NCI-H2171 (cell line): ENCODE measurements at regions not wholly inside any gene's neighbourhood (a gene's known extent, or its start where the extent isn't known, plus 50 kb on each side); places are given as distances from the start of the nearest gene placed in this dataset.

Experiments used
- DNase-seq: peaks from one replicate; lab custom pipeline; 2025; lab: John Stamatoyannopoulos, UW

DNA sequence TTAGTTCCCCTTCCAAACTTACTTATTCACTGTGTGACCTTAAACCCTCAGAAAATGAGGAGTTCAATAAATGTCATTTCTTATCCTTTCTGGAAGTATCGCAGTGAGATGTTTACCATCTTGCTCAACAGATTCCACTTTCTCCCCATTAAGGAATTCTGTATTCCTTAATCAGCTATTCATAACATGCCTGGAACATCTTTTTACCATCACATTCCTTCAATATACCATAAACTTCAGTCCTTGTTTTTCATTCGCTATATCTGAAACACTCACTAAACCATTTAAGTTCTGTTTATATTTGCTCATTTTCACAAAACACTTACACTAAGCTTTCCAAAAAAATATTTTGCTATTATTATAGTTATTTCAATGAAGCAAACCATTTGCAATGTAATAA lies 1158.6 kb downstream of the CDH12 start:
- DNase-seq: no peak

DNA sequence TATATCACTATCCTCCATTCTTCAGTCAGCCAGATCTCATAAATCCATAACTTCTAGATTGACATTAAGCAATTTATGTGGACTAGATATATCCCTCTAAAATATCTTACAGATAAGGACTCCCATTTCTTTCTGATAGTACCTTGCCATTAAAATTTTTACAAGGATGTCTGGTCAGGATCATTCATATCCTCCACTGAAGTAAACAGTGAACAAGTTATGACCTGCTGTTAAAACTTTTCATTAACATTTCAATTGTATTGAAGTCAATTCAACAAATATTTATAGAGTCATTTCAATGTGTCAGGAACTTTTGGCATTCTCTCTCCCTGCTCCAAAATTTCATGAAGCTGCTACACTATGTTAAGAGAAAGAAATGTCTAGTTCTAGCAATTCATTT lies 1159.6 kb downstream of the CDH12 start:
- no peak for DNase-seq

DNA sequence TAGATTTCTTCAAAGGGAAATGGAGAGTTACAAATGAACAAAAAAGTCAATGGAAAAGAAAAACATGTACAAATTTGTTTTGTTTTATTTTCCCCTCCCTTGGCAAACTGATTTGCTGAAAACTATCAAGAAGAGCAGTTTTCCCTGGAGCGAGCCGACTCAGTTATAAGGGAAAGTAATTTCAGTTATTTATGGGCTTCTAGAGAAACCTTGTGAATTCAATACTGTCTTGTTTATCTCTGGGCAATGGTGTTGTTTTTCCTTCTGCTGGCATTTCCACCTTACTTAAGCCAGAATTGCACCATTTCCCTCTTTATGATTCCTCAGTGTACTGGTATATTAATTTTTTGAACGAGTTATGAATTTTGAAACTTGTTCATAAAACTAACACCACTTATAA lies 1163.6 kb downstream of the CDH12 start:
- DNase-seq: no peak

DNA sequence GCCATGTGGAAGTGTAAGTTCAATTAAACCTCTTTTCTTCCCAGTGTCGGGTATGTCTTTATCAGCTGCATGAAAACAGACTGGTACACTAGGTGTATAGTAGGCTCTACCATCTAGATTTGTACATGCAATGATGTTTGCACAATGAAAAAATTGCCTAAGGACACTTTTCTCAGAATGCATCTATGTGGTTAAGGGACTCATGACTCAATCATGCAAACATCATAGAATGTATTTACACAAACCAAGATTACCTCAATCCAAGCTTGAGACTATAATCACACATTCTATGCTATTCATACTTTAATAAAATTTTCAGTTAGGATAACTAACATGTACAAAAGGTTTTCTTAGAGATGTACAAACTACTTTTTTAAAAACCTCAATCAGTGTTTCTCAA lies 1164.5 kb downstream of the CDH12 start:
- no peak for DNase-seq

DNA sequence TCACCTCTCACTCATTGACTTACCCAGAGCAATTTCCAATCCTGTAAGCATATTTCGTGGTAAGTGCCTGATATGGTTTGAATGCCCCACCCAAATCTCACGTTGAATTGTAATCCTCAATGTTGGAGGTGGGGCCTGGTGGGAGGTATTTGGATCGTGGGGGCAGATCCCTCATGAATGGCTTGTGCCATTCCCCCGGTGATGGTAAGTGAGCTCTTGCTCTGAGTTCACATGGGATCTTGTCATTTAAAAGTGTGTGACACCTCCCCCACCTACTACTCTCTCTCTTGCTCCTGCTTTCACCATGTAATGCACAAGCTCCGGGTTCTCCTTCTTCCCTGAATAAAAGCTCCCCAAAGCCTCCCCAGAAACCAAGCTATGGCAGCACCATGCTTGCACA lies 1165.5 kb downstream of the CDH12 start:
- no peak for DNase-seq

DNA sequence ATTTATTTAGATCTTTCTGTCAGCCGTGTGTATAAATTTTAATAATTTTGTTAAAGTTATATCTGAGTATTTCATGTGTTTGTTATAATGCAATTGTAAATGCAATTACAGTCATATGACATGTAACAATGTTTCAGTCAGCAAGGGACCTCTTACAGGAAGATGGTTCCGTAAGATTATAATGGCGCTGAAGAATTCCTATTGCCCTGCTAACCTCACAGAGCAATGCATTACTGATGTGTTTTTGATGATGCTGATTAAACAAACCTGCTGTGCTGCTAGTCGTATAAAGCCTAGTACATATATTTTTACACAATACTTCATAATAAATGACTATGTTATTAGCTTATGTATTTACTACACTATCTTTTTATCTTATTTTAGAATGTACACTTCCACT lies 1166.4 kb downstream of the CDH12 start:
- no peak for DNase-seq

DNA sequence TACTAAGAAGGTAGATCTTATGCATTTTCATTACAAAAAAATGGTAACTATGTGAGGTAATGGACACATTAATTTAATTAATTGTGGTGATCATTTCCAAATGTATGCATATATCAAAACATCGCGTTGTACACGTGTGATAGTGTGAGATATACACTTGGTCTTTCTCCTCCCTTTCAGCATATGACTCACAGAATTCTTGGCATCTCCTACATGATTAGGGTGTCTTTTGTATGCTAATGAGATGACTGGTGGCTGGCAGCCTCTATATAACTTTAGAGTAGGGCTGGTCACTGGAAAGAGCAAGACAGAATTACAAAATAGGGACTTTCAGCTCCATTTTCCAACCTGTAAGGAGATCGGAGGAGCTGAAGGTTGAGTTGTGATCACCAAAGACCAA lies 1167.6 kb downstream of the CDH12 start:
- no peak for DNase-seq

DNA sequence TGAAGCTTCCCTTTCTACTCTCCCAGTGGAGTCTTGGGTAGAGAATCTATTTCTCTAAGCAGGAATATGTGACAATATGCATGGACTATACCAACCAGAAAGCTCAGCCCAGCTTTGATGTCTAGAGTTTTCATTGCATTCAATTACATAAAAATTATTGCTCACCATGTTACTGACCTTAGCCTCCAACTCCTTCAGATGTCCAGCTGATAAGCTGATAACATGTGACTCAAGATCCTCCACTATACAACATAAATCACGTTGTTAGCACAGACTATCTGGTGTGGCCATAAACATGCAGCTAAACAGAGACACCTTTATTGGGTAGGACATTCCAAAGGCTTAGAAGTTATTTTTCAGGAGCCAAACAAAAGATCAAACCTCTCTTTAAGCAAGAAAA lies 1168.2 kb downstream of the CDH12 start:
- DNase-seq: no peak

DNA sequence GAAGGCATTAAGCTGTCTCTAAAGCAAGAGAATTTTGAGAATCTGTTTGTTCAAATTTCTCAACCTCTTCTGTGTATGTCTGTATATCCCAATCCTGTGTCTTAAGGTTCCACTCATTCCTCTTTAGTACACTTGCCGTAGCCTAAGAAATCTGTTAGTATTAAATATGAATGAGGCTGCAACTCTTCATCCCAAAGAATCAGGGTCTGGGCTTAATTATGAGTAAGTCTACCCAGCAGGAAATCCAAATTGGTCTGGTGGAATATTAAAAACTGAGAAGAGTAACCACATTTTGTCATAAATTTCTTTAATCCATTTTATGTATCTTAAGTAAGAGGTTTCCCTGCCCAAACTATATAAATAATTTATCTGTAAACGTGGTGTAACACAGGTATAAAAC lies 1171.2 kb downstream of the CDH12 start:
- no peak for DNase-seq

DNA sequence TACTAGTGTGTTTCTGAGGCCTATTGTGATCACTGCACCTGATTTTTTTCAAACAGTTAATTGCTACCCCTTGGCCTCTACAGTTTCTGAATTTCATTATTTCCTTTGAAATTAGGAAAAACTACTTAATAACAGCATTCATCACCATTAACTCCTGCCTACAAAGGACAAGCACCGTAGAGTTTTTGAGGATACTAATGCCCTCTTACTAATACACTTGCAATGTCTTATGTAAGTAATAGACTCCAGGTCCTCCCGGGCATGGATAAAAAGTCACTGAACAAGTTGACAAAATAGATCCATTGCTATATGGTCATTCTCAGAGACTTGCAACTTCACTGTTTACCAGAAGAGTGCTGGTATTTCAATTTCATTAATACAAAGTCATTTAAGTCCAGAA lies 1172.5 kb downstream of the CDH12 start:
- no peak for DNase-seq

DNA sequence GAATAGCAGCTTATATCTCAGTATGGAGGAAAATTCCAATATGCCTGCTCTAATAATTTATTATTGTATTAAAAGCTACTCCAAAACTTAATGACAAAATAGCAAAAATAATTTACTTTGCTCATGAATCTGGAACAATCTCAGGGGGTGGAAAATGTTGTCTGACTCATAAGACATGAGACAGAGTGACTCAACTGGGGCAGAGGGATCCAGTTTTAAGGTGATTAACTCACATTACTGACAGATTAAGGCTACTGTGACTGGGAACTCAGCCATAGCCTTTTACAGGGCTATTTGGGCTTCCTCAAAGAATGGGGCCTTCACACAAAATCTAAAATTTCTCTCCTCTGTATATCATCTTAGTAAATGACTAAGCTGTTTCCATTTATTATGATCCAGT lies 1172.9 kb downstream of the CDH12 start:
- no peak for DNase-seq

DNA sequence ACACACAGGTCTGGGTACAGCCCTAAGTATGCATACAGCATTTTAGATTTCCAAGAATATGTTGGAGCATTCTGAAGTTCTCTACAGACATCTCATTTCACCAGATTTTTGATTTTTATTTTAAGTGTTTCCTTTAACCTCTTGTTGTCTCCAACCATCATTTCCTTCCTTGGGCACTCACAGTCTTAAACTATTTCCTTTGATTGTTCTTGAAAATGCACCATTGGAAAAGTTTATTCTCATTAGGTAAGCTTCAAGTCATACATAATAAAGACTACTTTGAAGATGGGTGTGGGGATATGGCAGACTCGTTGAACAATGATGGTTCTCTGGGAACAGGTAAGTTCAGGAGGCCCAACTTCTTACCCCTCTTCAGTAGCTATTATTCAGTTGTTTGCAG lies 1174.6 kb downstream of the CDH12 start:
- no peak for DNase-seq

DNA sequence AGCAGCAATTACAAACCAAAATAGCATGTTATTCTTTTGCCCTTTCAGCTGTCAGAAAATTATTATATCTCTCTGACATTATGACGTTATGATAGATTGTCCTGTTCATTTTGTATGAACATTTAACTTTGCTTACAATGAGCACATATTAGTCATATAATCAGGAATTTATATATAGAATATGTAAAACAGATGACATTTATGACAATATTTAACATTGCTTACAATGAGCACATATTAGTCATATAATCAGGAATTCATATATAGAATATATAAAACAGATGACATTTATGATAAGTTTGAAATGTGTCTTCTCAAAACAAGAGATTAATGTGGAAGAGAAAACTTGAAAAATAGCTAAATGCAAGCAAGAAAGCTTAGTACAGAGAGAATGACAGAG lies 1180.2 kb downstream of the CDH12 start:
- no peak for DNase-seq

DNA sequence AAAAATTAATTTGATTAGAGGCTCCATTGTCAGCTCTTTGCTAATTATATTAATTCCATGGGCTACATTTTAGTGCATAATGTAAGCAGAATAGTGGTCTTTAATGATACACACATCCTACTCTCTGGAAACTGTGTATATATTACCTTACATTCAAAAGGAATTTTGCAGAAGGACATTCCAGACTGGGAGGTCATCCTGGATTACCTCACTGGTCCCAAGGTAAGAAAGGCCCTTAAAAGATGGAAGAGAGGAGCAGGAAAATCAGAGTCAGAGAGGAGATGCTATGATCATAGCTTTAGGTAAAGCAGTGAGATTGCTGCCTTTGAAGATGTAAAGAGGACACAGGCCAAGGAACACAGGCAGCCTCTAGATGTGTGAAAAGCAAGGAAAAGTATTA lies 1180.8 kb downstream of the CDH12 start:
- no peak for DNase-seq

DNA sequence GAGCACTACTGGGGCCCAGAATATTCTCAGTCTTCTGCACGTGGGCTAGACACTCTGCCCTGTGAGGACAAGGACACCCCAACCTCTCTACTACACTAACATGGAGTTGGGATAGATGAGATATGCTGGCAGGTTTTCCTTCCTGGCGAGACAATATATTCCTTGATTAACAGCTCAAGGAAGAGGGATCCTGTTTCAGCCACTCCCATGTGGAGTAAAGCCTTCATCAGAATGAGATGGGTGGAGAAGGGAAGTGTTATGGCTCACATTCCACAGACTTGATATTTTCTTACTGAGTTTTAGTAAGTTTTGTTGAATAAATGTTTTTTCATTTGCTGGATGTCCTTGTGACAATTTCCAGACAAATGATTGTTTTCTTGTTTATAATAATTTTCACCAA lies 1187.6 kb downstream of the CDH12 start:
- DNase-seq: no peak

DNA sequence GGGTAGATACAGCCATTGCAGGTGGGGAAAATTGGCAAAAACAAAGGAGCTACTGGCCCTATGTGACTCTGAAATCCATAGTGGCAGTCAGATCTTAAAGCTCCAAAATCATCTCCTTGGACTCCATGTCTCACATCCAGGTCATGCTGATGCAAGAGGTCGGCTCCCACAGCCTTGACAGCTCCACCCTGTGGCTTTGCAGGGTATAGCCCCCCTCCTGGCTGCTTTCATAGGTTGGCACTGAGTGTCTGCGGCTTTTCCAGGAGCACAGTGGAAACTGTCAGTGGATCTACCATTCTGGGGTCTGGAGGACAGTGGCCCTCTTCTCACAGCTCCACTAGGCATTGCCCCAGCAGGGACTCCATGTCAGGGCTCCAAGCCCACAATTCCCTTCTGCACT lies 1190.1 kb downstream of the CDH12 start:
- no peak for DNase-seq

DNA sequence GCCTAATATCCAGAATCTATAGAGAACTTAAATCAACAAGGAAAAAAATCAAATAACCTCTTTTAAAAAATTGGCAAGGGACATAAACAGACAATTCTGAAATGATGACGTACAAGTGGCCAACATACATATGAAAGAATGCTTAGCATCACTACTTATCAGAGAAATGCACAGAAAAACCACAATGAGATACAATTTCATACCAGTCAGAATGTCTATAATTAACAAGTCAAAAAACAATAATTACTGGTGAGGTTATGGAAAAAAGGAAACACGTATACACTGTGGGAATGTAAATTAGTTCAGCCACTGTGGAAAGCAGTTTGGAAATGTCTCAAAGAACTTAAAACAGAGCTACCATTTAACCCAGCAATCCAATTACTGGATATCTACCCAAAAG lies 1192.0 kb downstream of the CDH12 start:
- no peak for DNase-seq

DNA sequence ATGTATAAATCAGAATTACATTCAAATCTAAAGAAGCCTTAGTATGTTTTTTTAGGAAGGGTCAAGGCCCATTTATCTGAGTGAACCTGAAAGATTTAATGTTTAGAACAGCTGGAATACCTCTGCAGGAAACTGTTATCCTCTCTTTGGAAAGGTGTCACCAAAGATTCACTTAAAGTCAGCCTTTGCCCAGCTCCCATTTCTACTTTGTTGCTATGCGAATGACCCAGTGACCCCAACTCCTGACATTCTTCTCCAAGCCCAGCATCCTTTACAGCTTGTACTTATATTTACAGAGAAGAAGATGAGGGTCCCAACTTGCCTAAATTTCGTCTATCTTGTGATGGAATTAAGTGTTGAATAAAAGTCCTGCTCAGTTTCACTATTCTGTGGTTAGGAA lies 1198.6 kb downstream of the CDH12 start:
- no peak for DNase-seq

DNA sequence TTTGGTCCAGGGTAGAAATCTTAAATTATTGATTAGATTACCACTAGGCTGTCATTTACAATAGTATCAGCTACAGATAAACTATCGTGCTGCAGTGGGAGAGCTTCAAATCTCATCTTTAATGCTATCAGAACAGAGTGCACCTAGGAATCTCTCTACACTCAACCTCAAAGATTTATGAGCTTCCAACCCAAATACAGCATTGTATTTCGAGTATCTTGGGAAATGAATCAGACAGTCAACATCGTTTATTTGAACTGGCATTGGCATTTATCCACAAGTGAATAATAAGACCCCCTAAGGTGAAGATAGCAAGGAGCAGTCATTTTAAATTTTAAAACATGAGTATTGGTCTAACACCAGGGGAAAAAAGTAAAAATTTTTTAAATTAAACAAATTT lies 1203.2 kb downstream of the CDH12 start:
- no peak for DNase-seq

DNA sequence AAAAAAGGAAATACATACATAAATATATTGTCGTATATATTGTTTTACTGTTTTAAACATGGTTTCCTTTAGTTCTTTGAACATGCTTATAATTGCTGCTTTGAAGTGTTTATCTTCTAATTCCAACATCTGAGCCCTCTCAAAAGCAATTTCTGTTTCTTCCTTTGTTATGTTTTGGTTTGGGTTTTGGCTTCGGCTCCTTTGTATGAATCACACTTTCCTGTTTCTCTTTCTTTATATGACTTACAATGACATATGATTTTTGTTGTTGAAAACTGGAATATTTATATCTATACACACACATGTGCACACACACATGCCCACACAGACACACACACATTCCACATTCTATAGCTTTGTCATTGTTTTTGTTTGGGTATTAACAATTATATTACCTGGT lies 1206.7 kb downstream of the CDH12 start:
- DNase-seq: no peak

DNA sequence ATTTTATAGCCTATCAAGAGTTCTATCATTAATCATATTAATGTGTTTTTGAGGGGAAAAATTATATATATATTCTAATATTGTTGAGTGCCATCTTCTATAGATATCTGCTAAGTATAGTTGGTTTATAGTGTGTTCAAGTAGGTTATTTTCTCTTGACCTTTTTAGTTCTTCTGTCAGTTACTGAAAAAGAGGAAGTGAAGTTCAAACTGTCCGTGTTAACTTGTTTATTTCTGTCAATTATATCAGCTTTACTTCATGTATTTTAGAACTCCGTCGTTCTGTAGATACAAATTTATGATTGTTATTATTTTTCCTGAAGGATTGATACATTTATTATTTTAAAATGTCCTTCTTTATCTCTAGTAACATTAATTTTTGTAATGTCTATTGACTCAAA lies 1209.1 kb downstream of the CDH12 start:
- no peak for DNase-seq

DNA sequence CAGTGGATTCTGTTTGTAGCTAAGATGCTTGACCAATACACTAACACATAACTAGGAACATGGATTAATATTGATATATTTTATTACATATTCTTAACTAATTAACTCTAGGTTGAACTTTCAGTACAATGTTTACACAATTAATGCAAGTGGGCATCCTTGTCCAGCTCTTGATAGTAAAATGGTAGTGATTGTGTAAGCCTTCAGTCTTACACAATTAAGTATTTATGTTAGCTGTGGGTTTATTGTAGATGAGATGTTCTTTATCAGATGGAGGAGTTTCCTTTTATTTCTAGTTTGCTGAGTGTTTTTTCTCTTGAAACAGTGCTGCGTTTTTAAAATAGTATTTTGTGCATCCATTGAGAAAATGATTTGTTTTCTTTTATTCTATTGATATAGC lies 1210.8 kb downstream of the CDH12 start:
- DNase-seq: no peak

DNA sequence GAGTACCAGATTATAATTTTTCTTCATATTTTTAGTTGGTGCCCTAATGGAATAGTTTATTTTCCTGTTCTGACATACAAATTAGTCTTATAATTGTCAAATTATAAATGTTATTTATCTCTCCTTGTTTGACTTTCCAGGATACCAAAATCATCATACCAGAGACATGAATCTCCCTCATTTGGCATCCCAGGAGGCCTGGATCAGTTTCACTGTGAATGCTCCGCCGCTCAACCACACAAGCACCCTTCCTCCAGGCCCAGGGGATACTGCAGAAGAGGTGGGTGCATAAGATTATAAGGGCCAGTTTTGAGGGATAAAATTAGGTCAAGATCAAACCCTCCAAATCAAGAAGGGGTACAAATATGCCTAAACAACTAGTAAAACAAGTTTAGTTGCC lies 1229.3 kb downstream of the CDH12 start:
- peak; percentile 25 for DNase-seq

DNA sequence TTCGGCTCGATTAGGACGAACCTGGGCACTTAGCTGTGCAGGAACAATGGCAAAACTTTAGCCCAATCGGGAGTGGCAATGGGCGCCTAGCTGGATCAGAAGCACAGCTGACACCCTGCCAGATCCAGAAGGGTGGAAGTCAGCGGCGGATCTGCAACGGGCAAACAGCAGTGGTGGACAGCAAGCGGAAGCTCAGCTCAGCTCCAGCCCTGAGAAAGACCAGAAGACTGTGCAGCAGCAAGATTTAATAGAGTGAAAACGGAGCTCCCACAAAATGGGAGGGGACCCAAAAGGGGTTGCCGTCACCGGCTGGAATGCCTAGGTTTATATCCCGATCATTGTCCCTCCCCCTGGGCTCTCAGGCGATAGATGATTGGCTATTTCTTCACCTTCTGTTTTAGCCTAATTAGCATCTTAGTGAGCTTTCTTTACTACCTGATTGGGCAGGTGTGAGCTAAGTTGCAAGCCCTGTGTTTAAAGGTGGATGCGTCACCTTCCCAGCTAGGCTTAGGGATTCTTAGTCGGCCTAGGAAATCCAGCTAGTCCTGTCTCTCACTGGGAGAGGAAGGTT lies 1237.9 kb downstream of the CDH12 start:
- DNase-seq: no peak

DNA sequence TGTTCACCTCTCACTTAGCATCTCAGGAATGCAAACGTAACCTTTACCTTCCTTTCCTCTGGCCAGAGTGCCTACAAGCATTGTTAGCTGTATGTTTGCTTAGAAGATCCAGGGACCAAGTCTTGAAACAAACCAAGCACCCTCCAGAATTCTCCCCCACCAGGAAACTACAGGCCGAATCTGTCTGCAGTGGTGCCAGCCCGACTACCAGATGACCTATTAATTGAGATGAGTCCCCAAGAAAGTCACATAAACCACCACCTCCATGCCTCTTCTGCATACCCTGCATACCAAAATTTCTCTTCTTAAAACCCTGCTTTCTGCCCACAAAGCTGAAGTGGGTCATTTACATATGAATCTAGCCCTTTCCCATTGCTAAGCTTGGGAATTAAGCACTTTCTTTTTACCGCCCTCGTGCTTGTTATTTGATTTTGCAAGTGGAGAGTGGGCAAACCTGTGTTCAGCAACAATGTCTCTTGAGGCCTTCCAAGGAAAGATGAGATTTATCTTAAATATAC lies 1239.1 kb downstream of the CDH12 start:
- DNase-seq: no peak
